ENCODE measurements at regions not wholly inside any gene's neighbourhood (a gene's known extent, or its start where the extent isn't known, plus 50 kb on each side); places are given as distances from the start of the nearest gene placed in this dataset.

GRCh38 chr7:115740043-115740442 is 290.5 kb downstream of the TFEC start:
- RAD21 ChIA-PET (ENCODE audit: unreplicated experiment), result interaction anchor here (0.7 kb wide), 1 partner anchor 31 kb away, joined by 3 read pairs; no protein-coding TSS in a partner anchor
- DNase-seq (ENCODE audit: low read depth, low spot score), result no peak
- Histone ChIP-seq H3K36me3 (ENCODE audit: control insufficient read depth in 2 of 2, insufficient read depth in 2 of 2, low read length in 1 of 2) (no peaks in the 10 kb centered on the region), H3K27ac (ENCODE audit: control insufficient read depth, insufficient read depth) (no peak overlapping the region), H3K27me3 (replicated peaks in 1 of 2; ENCODE audit: control insufficient read depth in 2 of 2, insufficient read depth in 2 of 2, low read length in 1 of 2) (no peaks in the 10 kb centered on the region), H4K20me1 (ENCODE audit: control insufficient read depth, insufficient read depth) (no peaks in the 10 kb centered on the region), H3K9me3 (replicated peaks; ENCODE audit: control insufficient read depth, insufficient read depth, low read length) (no peaks in the 10 kb centered on the region), H3K4me2 (ENCODE audit: control insufficient read depth, insufficient read depth) (no peak overlapping the region), H2AFZ (ENCODE audit: control insufficient read depth, low read depth, low read length) (no peak overlapping the region), H3K9ac (ENCODE audit: control insufficient read depth, insufficient read depth, low read length) (no peak overlapping the region), H3K79me2 (ENCODE audit: control insufficient read depth, insufficient read depth, low read length) (no peaks in the 10 kb centered on the region), H3K4me3 (no peak overlapping the region), H3K4me1 (ENCODE audit: control insufficient read depth, insufficient read depth, low read length) (no peaks in the 10 kb centered on the region)
- POLR2A ChIA-PET, result no interaction called here
- in situ Hi-C loops (cut with MboI) (no loop called here), intact Hi-C loops (cut with micrococcal nuclease; ENCODE audit: unreplicated experiment) (no loop called here)
- SMC1A ChIA-PET (ENCODE audit: uncharacterized antibody, unreplicated experiment), result no interaction called here
- CTCF ChIA-PET, result interaction anchor here (0.9 kb wide), 1 partner anchor 10 kb away, joined by 5 read pairs; no protein-coding TSS in a partner anchor
- no peak for ATAC-seq
- no peak for TF ChIP-seq POLR2AphosphoS5 (IDR thresholded peaks at IDR 0.05; ENCODE audit: low read length)
- no peak for TF ChIP-seq RELB (IDR thresholded peaks at IDR 0.05; ENCODE audit: low read depth)
- TF ChIP-seq YBX1 (IDR thresholded peaks at IDR 0.05), result no peak
- TF ChIP-seq FOXK2 (IDR thresholded peaks at IDR 0.05), result no peak
- TF ChIP-seq BMI1 (IDR thresholded peaks at IDR 0.05; ENCODE audit: borderline replicate concordance), result no peak
- no peak for TF ChIP-seq SPI1 (IDR thresholded peaks at IDR 0.05; ENCODE audit: borderline replicate concordance, insufficient read depth, low read depth, low read length)
- no peak for TF ChIP-seq SP1 (IDR thresholded peaks at IDR 0.05; ENCODE audit: low read depth, low read length)
- TF ChIP-seq SREBF1 (IDR thresholded peaks at IDR 0.05; ENCODE audit: low read length), result no peak
- TF ChIP-seq PBX3 (IDR thresholded peaks at IDR 0.05; ENCODE audit: insufficient replicate concordance, low read depth, low read length), result no peak
- TF ChIP-seq HDGF (IDR thresholded peaks at IDR 0.05), result no peak
- TF ChIP-seq BCL3 (IDR thresholded peaks at IDR 0.05; ENCODE audit: borderline replicate concordance, insufficient read depth, low read depth, low read length, poor library complexity, severe bottlenecking), result no peak
- no peak for TF ChIP-seq KLF5 (IDR thresholded peaks at IDR 0.05; ENCODE audit: partially characterized antibody)
- no peak for TF ChIP-seq ASH2L (IDR thresholded peaks at IDR 0.05; ENCODE audit: borderline replicate concordance, low read depth)
- TF ChIP-seq KDM1A (IDR thresholded peaks at IDR 0.05; ENCODE audit: borderline replicate concordance), result no peak
- no peak for TF ChIP-seq CUX1 (IDR thresholded peaks at IDR 0.05; ENCODE audit: insufficient replicate concordance, low read depth, low read length)
- TF ChIP-seq CREM (IDR thresholded peaks at IDR 0.05; ENCODE audit: low read depth), result no peak
- BruUV-seq (replicated peaks), result no TSS peak
- no peak for FAIRE-seq
